ENCODE measurements at regions not wholly inside any gene's neighbourhood (a gene's known extent, or its start where the extent isn't known, plus 50 kb on each side); places are given as distances from the start of the nearest gene placed in this dataset.

- H3K36me3 Mint-ChIP-seq = peaks cover 16% of the 10 kb centered on the region
- H3K27ac Mint-ChIP-seq = no peak overlapping the region
- DNase-seq (no peak), ATAC-seq (no peak)
- TF ChIP-seq CTCF (IDR thresholded peaks at IDR 0.05) = no peak
- no peak overlapping the region for H3K4me3 ChIP-seq (ENCODE audit: low read length)
- no peaks in the 10 kb centered on the region for H3K4me1 Mint-ChIP-seq
- no peaks in the 10 kb centered on the region for H3K4me1 ChIP-seq (ENCODE audit: control insufficient read depth, insufficient read depth, low read length)
- peaks cover 15 to 24% of the 10 kb centered on the region in 2 donors for H3K9me3 Mint-ChIP-seq
- no peaks in the 10 kb centered on the region for H3K9me3 ChIP-seq (ENCODE audit: control insufficient read depth, insufficient read depth, low read length)
- H3K27me3 ChIP-seq (ENCODE audit: control insufficient read depth, insufficient read depth, low read length) = no peaks in the 10 kb centered on the region
- no peak overlapping the region for H3K27ac ChIP-seq (ENCODE audit: low read length)
- no peaks in the 10 kb centered on the region for H3K27me3 Mint-ChIP-seq (ENCODE audit: low read depth in 2 of 2)
- 76% methylated on average over 2 of the region's 2 CpGs for WGBS (ENCODE audit: insufficient coverage)
- no peak overlapping the region for H3K4me3 Mint-ChIP-seq
- H3K36me3 ChIP-seq (ENCODE audit: control insufficient read depth, insufficient read depth, low read length) = no peaks in the 10 kb centered on the region
- intact Hi-C loops (cut with micrococcal nuclease) = no loop called here
Measured at GRCh38 chr5:30781643-30782042, 411.8 kb upstream of the CDH6 start.

GRCh38 chr5:30768056-30768690 is 425.3 kb upstream of the CDH6 start:
- no peak for ATAC-seq
- H3K9me3 Mint-ChIP-seq = peaks cover 6 to 8% of the 10 kb centered on the region in 2 donors
- no peak for TF ChIP-seq CTCF (IDR thresholded peaks at IDR 0.05)

GRCh38 chr5:30765706-30766105 is 427.8 kb upstream of the CDH6 start:
- Mint-ChIP-seq H3K4me3 (no peak overlapping the region), H3K9me3 (peaks cover 6 to 10% of the 10 kb centered on the region in 2 donors), H3K4me1 (no peaks in the 10 kb centered on the region), H3K27ac (no peak overlapping the region), H3K27me3 (ENCODE audit: low read depth in 2 of 2) (no peaks in the 10 kb centered on the region), H3K36me3 (no peaks in the 10 kb centered on the region)
- no peak for ATAC-seq
- H3K4me1 ChIP-seq (ENCODE audit: control insufficient read depth, insufficient read depth, low read length) = no peaks in the 10 kb centered on the region
- intact Hi-C loops (cut with micrococcal nuclease) = no loop called here
- no peak overlapping the region for H3K4me3 ChIP-seq (ENCODE audit: low read length)
- H3K36me3 ChIP-seq (ENCODE audit: control insufficient read depth, insufficient read depth, low read length) = no peaks in the 10 kb centered on the region
- WGBS (ENCODE audit: insufficient coverage) = no CpG with 5 or more reads among the region's 2 CpGs
- no peak for DNase-seq
- H3K27me3 ChIP-seq (ENCODE audit: control insufficient read depth, insufficient read depth, low read length) = no peaks in the 10 kb centered on the region
- peaks cover 2% of the 10 kb centered on the region for H3K9me3 ChIP-seq (ENCODE audit: control insufficient read depth, insufficient read depth, low read length)
- no peak overlapping the region for H3K27ac ChIP-seq (ENCODE audit: low read length)
- TF ChIP-seq CTCF (IDR thresholded peaks at IDR 0.05) = no peak

More at GRCh38 chr5:30768056-30768690, 425.3 kb upstream of the CDH6 start:
- Mint-ChIP-seq H3K36me3 (no peaks in the 10 kb centered on the region), H3K4me3 (no peak overlapping the region), H3K27ac (no peak overlapping the region), H3K27me3 (ENCODE audit: low read depth in 2 of 2) (no peaks in the 10 kb centered on the region), H3K4me1 (no peaks in the 10 kb centered on the region)
- no peak for DNase-seq
- Histone ChIP-seq H3K9me3 (ENCODE audit: control insufficient read depth, insufficient read depth, low read length) (peaks cover under 1% of the 10 kb centered on the region), H3K4me1 (ENCODE audit: control insufficient read depth, insufficient read depth, low read length) (no peaks in the 10 kb centered on the region), H3K27ac (ENCODE audit: low read length) (no peak overlapping the region), H3K27me3 (ENCODE audit: control insufficient read depth, insufficient read depth, low read length) (no peaks in the 10 kb centered on the region), H3K36me3 (ENCODE audit: control insufficient read depth, insufficient read depth, low read length) (no peaks in the 10 kb centered on the region), H3K4me3 (ENCODE audit: low read length) (no peak overlapping the region)
- intact Hi-C loops (cut with micrococcal nuclease) = no loop called here
- WGBS (ENCODE audit: insufficient coverage) = 21% methylated on average over 1 of the region's 1 CpG

GRCh38 chr5:30765227-30765626 is 428.3 kb upstream of the CDH6 start:
- no peak overlapping the region for H3K27ac Mint-ChIP-seq
- DNase-seq (no peak), ATAC-seq (no peak)
- WGBS (ENCODE audit: insufficient coverage) = 63% methylated on average over 1 of the region's 2 CpGs
- Histone ChIP-seq H3K27ac (ENCODE audit: low read length) (no peak overlapping the region), H3K36me3 (ENCODE audit: control insufficient read depth, insufficient read depth, low read length) (no peaks in the 10 kb centered on the region), H3K27me3 (ENCODE audit: control insufficient read depth, insufficient read depth, low read length) (no peaks in the 10 kb centered on the region), H3K4me1 (ENCODE audit: control insufficient read depth, insufficient read depth, low read length) (no peaks in the 10 kb centered on the region), H3K9me3 (ENCODE audit: control insufficient read depth, insufficient read depth, low read length) (peaks cover 2% of the 10 kb centered on the region), H3K4me3 (ENCODE audit: low read length) (no peak overlapping the region)
- intact Hi-C loops (cut with micrococcal nuclease) = no loop called here
- no peaks in the 10 kb centered on the region for H3K27me3 Mint-ChIP-seq (ENCODE audit: low read depth in 2 of 2)
- peaks cover 8 to 10% of the 10 kb centered on the region in 2 donors for H3K9me3 Mint-ChIP-seq
- H3K4me1 Mint-ChIP-seq = no peaks in the 10 kb centered on the region
- H3K36me3 Mint-ChIP-seq = peaks cover 2% of the 10 kb centered on the region
- no peak overlapping the region for H3K4me3 Mint-ChIP-seq
- no peak for TF ChIP-seq CTCF (IDR thresholded peaks at IDR 0.05)
